DOHH2 (cell line): ENCODE measurements at regions not wholly inside any gene's neighbourhood (a gene's known extent, or its start where the extent isn't known, plus 50 kb on each side); places are given as distances from the start of the nearest gene placed in this dataset.

ENCODE experiments used
- CTCF ChIP-seq: fragments of 200-600 bp; sonication (generic); IDR thresholded peaks from one replicate; pipeline ENCODE4 v1.5.1; 2014; ENCODE audit warnings: antibody characterized with exemption, mild to moderate bottlenecking, low read depth, low read length; ENCODE audit not compliant: poor library complexity, severe bottlenecking
- EZH2phosphoT487 ChIP-seq: fragments of 200-600 bp; sonication (generic); IDR thresholded peaks from 2 replicates; pipeline ENCODE4 v1.6.1; 2017; ENCODE audit warnings: borderline replicate concordance, mild to moderate bottlenecking, antibody characterized with exemption, low read length, moderate library complexity, mixed read lengths

- no peak for TF ChIP-seq CTCF
- TF ChIP-seq EZH2phosphoT487, result no peak
Measured at GRCh38 chr6:153237670-153238069, 106.6 kb upstream of the RGS17 start.
